SK-N-SH (cell line): ENCODE measurements at regions not wholly inside any gene's neighbourhood (a gene's known extent, or its start where the extent isn't known, plus 50 kb on each side); places are given as distances from the start of the nearest gene placed in this dataset.
A peak's percentile ranks its signal among the peaks of the same experiment; 100 is the strongest.

Experiments
- CTCF ChIA-PET: fragments of 300-600, 350-600 bp; formaldehyde crosslinking; extraction: SDS; loops from one replicate; lab custom pipeline; 2021; lab: Yijun Ruan, JAX
- POLR2A ChIA-PET: fragments of 350-600 bp; sonication (Branson Sonifier 250); formaldehyde crosslinking; extraction: SDS; loops from one replicate; lab custom pipeline; 2020; ENCODE audit warnings: antibody characterized with exemption, inconsistent platforms; lab: Yijun Ruan, JAX
- DNase-seq: peaks from one replicate; pipeline ENCODE4 v3.0.0; 2012
- H2AFZ ChIP-seq: fragments of 200-600 bp; sonication (generic); 2 replicates; pipeline ENCODE4 v1.8.1; 2016; ENCODE audit warnings: antibody characterized with exemption, mild to moderate bottlenecking, low read depth
- H3F3A ChIP-seq: fragments of 200-600 bp; sonication (generic); replicated peaks from 2 replicates; pipeline ENCODE3; 2016; ENCODE audit warnings: antibody characterized with exemption, mild to moderate bottlenecking; ENCODE audit not compliant: insufficient read depth
- H3K27ac ChIP-seq, 2 experiments: fragments of 200-500 bp in 1 of 2; fragments of 200-600 bp in 1 of 2; sonication (Bioruptor generic) in 1 of 2; sonication (generic), shearing (Covaris generic) in 1 of 2; 2 replicates each; pipeline versions ENCODE4 v1.5.1 to v1.6.1; 2014 to 2016; ENCODE audit warnings: low read depth in 2 of 2, inconsistent platforms in 1 of 2, low read length in 1 of 2, mild to moderate bottlenecking in 1 of 2, mixed read lengths in 1 of 2
- H3K27me3 ChIP-seq: fragments of 200-600 bp; sonication (generic), shearing (Covaris generic); 2 replicates; pipeline ENCODE4 v1.6.1; 2016; ENCODE audit warnings: mixed run types; ENCODE audit not compliant: insufficient read depth
- H3K36me3 ChIP-seq, 2 experiments: fragments of 200-500 bp in 1 of 2; fragments of 200-600 bp in 1 of 2; sonication (Bioruptor generic) in 1 of 2; sonication (generic) in 1 of 2; replicated peaks in 1 of 2; 2 replicates each; pipeline versions ENCODE3 to v1.5.1; 2014 to 2016; ENCODE audit warnings: low read length in 1 of 2, mild to moderate bottlenecking in 1 of 2; ENCODE audit not compliant: insufficient read depth in 2 of 2, control insufficient read depth in 1 of 2
- H3K4me1 ChIP-seq, 2 experiments: fragments of 200-500 bp in 1 of 2; fragments of 200-600 bp in 1 of 2; sonication (Bioruptor generic) in 1 of 2; sonication (generic), shearing (Covaris generic) in 1 of 2; 2 replicates each; pipeline versions ENCODE4 v1.5.1 to v1.6.1; 2014 to 2016; ENCODE audit warnings: low read depth in 1 of 2, low read length in 1 of 2, mixed run types in 1 of 2; ENCODE audit not compliant: insufficient read depth in 2 of 2, control insufficient read depth in 1 of 2
- H3K4me2 ChIP-seq: fragments of 200-600 bp; sonication (generic), shearing (Covaris generic); 2 replicates; pipeline ENCODE4 v1.6.1; 2017; ENCODE audit warnings: mixed run types
- H3K4me3 ChIP-seq, 2 experiments: fragments of 200-500 bp in 1 of 2; fragments of 200-600 bp in 1 of 2; sonication (Bioruptor generic) in 1 of 2; sonication (generic), shearing (Covaris generic) in 1 of 2; 2 replicates each; pipeline versions ENCODE4 v1.5.1 to v1.8.1; 2014 to 2016; ENCODE audit warnings: low read depth in 2 of 2, inconsistent platforms in 1 of 2, low read length in 1 of 2, mild to moderate bottlenecking in 1 of 2, mixed read lengths in 1 of 2, moderate library complexity in 1 of 2
- H3K79me2 ChIP-seq: fragments of 200-600 bp; sonication (generic); 2 replicates; pipeline ENCODE4 v1.8.1; 2017; ENCODE audit warnings: mild to moderate bottlenecking; ENCODE audit not compliant: insufficient read depth
- H3K9ac ChIP-seq: fragments of 200-600 bp; sonication (generic); 2 replicates; pipeline ENCODE4 v1.6.1; 2017; ENCODE audit warnings: mixed run types
- H3K9me2 ChIP-seq: fragments of 200-600 bp; sonication (generic); 2 replicates; pipeline ENCODE4 v1.6.1; 2017; ENCODE audit warnings: mixed run types
- H3K9me3 ChIP-seq: fragments of 200-600 bp; sonication (generic); 2 replicates; pipeline ENCODE4 v1.6.1; 2017; ENCODE audit warnings: mixed run types, mild to moderate bottlenecking, moderate library complexity
- H4K20me1 ChIP-seq: fragments of 200-600 bp; sonication (generic); 2 replicates; pipeline ENCODE4 v1.6.1; 2017; ENCODE audit warnings: mild to moderate bottlenecking, mixed run types; ENCODE audit not compliant: insufficient read depth
- CHD2 ChIP-seq: fragments of 150-350 bp; IDR thresholded peaks from 2 replicates; pipeline ENCODE4 v1.6.1; 2018; ENCODE audit warnings: low read length; ENCODE audit not compliant: partially characterized antibody
- EP300 ChIP-seq, 2 experiments: IDR thresholded peaks; 2 replicates each; pipeline versions ENCODE4 v1.4.0 to v1.6.1; 2012; ENCODE audit warnings: borderline replicate concordance in 1 of 2, low read depth in 1 of 2, low read length in 1 of 2
- EZH2phosphoT487 ChIP-seq: fragments of 200-600 bp; sonication (generic); IDR thresholded peaks from 2 replicates; pipeline ENCODE4 v1.6.1; 2017; ENCODE audit warnings: low read depth, mixed run types, mild to moderate bottlenecking, antibody characterized with exemption, moderate library complexity, borderline replicate concordance
- FOSL2 ChIP-seq: IDR thresholded peaks from 2 replicates; pipeline ENCODE4 v1.4.0; 2012; ENCODE audit warnings: low read depth, mild to moderate bottlenecking, moderate library complexity, borderline replicate concordance
- FOXJ3 ChIP-seq: sonication (generic); formaldehyde crosslinking; IDR thresholded peaks from 2 replicates; pipeline ENCODE4 v1.5.1; 2020; ENCODE audit warnings: mild to moderate bottlenecking, missing genetic modification reagents
- FOXM1 ChIP-seq: IDR thresholded peaks from 2 replicates; pipeline ENCODE4 v1.4.0; 2012; ENCODE audit warnings: low read depth, mild to moderate bottlenecking
- GABPA ChIP-seq: IDR thresholded peaks from 2 replicates; pipeline ENCODE4 v1.4.0; 2012; ENCODE audit warnings: low read depth, mild to moderate bottlenecking
- GATA2 ChIP-seq: sonication (generic); formaldehyde crosslinking; IDR thresholded peaks from 2 replicates; pipeline ENCODE4 v1.5.0; 2020; ENCODE audit warnings: mild to moderate bottlenecking, missing genetic modification reagents
- JUND ChIP-seq: IDR thresholded peaks from 2 replicates; pipeline ENCODE4 v1.4.0; 2012
- MEF2A ChIP-seq: IDR thresholded peaks from 2 replicates; pipeline ENCODE4 v1.4.0; 2012; ENCODE audit warnings: low read depth, borderline replicate concordance
- MXI1 ChIP-seq: IDR thresholded peaks from 2 replicates; pipeline ENCODE4 v1.6.1; 2012; ENCODE audit warnings: mild to moderate bottlenecking, low read depth, low read length, improper control_type of control experiment
- NRF1 ChIP-seq: IDR thresholded peaks from 2 replicates; pipeline ENCODE4 v1.6.1; 2012; ENCODE audit warnings: low read depth, mild to moderate bottlenecking, low read length
- PBX3 ChIP-seq: IDR thresholded peaks from 2 replicates; pipeline ENCODE4; 2012
- POLR2AphosphoS5 ChIP-seq: IDR thresholded peaks from 2 replicates; pipeline ENCODE4 v1.6.1; 2012; ENCODE audit warnings: low read depth, low read length
- REST ChIP-seq: IDR thresholded peaks from 2 replicates; pipeline ENCODE4 v1.6.1; 2012; ENCODE audit warnings: mild to moderate bottlenecking, low read depth, low read length, moderate library complexity
- RFX5 ChIP-seq: IDR thresholded peaks from 2 replicates; pipeline ENCODE4 v1.6.1; 2012; ENCODE audit warnings: mild to moderate bottlenecking, improper control_type of control experiment, low read length
- RXRA ChIP-seq: IDR thresholded peaks from 2 replicates; pipeline ENCODE4 v1.4.0; 2012; ENCODE audit warnings: low read depth, mild to moderate bottlenecking, borderline replicate concordance
- SMC3 ChIP-seq: IDR thresholded peaks from 2 replicates; pipeline ENCODE4 v1.6.1; 2012; ENCODE audit warnings: low read depth, low read length, improper control_type of control experiment
- TAF1 ChIP-seq: IDR thresholded peaks from 2 replicates; pipeline ENCODE4 v1.6.1; 2012; ENCODE audit warnings: low read depth, mild to moderate bottlenecking, low read length, moderate library complexity, borderline replicate concordance
- USF1 ChIP-seq: IDR thresholded peaks from 2 replicates; pipeline ENCODE4 v1.4.0; 2012; ENCODE audit warnings: low read depth, borderline replicate concordance
- YY1 ChIP-seq: IDR thresholded peaks from 2 replicates; pipeline ENCODE4 v1.4.0; 2012; ENCODE audit warnings: low read depth, mild to moderate bottlenecking
- WGBS: methylation state at CpG from one replicate; pipeline ENCODE4 v1.1.6; 2017; ENCODE audit warnings: low lambda C conversion rate; 5-methylcytosine and 5-hydroxymethylcytosine counted together
- TF ChIP-seq, protein P1 (sequence below): fragments of 150-350 bp; IDR thresholded peaks from 2 replicates; pipeline ENCODE4 v1.6.1; 2017; ENCODE audit warnings: antibody characterized with exemption, low read length, low read depth, borderline replicate concordance
- TF ChIP-seq, protein P2 (sequence below): IDR thresholded peaks from 2 replicates; pipeline ENCODE4 v1.4.0; 2012; ENCODE audit warnings: low read depth, borderline replicate concordance

- Histone ChIP-seq H3K27me3 (no peaks in the 10 kb centered on the region), H3K4me2 (peak overlapping the region; percentile 60), H4K20me1 (no peaks in the 10 kb centered on the region), H3K9me2 (no peaks in the 10 kb centered on the region), H3K4me1 (peaks cover 28 to 31% of the 10 kb centered on the region in 2 experiments; a peak in 3 of 4 replicates), H2AFZ (no peak overlapping the region), H3K4me3 (no peak overlapping the region), H3K9me3 (no peaks in the 10 kb centered on the region), H3K27ac (peak overlapping the region; percentile 83 to 99), H3F3A (peaks cover 19% of the 10 kb centered on the region), H3K9ac (0 out of 2 replicates have a peak overlapping the region, but pooled peaks have one; percentile 9), H3K79me2 (no peaks in the 10 kb centered on the region), H3K36me3 (no peaks in the 10 kb centered on the region)
- POLR2A ChIA-PET: interaction anchor here (0.6 to 1.9 kb wide), 4 partner anchors 59 to 1859 kb away, joined by 3 to 6 read pairs (median 3); partner anchors contain the start of gene ARRDC3
- 36% methylated on average over 9 of the region's 9 CpGs for WGBS
- peak; percentile 83 for DNase-seq
- CTCF ChIA-PET: interaction anchor here (1.0 to 1.5 kb wide), 4 partner anchors 12 to 448 kb away, joined by 3 to 10 read pairs (median 4); no protein-coding TSS in a partner anchor
- TF ChIP-seq, protein P1, sequence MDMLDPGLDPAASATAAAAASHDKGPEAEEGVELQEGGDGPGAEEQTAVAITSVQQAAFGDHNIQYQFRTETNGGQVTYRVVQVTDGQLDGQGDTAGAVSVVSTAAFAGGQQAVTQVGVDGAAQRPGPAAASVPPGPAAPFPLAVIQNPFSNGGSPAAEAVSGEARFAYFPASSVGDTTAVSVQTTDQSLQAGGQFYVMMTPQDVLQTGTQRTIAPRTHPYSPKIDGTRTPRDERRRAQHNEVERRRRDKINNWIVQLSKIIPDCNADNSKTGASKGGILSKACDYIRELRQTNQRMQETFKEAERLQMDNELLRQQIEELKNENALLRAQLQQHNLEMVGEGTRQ: no peak
- TF ChIP-seq, protein P2, sequence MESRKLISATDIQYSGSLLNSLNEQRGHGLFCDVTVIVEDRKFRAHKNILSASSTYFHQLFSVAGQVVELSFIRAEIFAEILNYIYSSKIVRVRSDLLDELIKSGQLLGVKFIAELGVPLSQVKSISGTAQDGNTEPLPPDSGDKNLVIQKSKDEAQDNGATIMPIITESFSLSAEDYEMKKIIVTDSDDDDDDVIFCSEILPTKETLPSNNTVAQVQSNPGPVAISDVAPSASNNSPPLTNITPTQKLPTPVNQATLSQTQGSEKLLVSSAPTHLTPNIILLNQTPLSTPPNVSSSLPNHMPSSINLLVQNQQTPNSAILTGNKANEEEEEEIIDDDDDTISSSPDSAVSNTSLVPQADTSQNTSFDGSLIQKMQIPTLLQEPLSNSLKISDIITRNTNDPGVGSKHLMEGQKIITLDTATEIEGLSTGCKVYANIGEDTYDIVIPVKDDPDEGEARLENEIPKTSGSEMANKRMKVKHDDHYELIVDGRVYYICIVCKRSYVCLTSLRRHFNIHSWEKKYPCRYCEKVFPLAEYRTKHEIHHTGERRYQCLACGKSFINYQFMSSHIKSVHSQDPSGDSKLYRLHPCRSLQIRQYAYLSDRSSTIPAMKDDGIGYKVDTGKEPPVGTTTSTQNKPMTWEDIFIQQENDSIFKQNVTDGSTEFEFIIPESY: peak; percentile 69; the same call in 1 of the 2 replicates
- TF ChIP-seq GABPA (peak; percentile 44), GATA2 (CRISPR knock-in tag) (peak; percentile 89), SMC3 (0 out of 2 replicates have a peak, but pooled peaks have one; percentile 18), FOXJ3 (CRISPR knock-in tag) (peak; percentile 86), YY1 (no peak), NRF1 (no peak), EZH2phosphoT487 (no peak), REST (peak; percentile 69), PBX3 (peak; percentile 98), CHD2 (no peak), JUND (peak; percentile 98), RXRA (peak; percentile 96), USF1 (peak; percentile 47; the same call in 1 of the 2 replicates), TAF1 (peak; percentile 16; the same call in 1 of the 2 replicates), MXI1 (peak; percentile 84), MEF2A (peak; percentile 80), EP300 (IDR thresholded peaks at IDR 0.05; ENCODE audit: borderline replicate concordance in 1 of 2, low read depth in 1 of 2, low read length in 1 of 2) (peak; percentile 99), POLR2AphosphoS5 (peak; percentile 97), FOXM1 (peak; percentile 94), RFX5 (no peak), FOSL2 (peak; percentile 96)
These were observed 69.1 kb downstream of the ARRDC3 start for GRCh38 chr5:91313757-91314673.
